HepG2 (cell line): ENCODE measurements at regions not wholly inside any gene's neighbourhood (a gene's known extent, or its start where the extent isn't known, plus 50 kb on each side); places are given as distances from the start of the nearest gene placed in this dataset.

Source experiments
- ATAC-seq: fragments of 200-7000 bp; cut with Tn5 transposase; 3 replicates; pipeline ENCODE4 v1.9.1; 2020; ENCODE audit warnings: mild to moderate bottlenecking, moderate library complexity
- BruUV-seq: library from RNA; stranded (reverse); fragments of 400-500 nt; replicated peaks from 2 replicates; lab custom pipeline; 2021; lab: Mats Ljungman, UMichigan
- CTCF ChIA-PET: fragments of 300-600 bp; formaldehyde crosslinking; extraction: SDS; loops from one replicate; lab custom pipeline; 2021; ENCODE audit warnings: low total read pairs, inconsistent platforms, low intra/inter-chr PET ratio; lab: Yijun Ruan, JAX
- POLR2A ChIA-PET: fragments of 350-600 bp; sonication (Branson Sonifier 250); formaldehyde crosslinking; loops from one replicate; lab custom pipeline; 2020; ENCODE audit warnings: antibody characterized with exemption, inconsistent platforms; lab: Yijun Ruan, JAX
- DNase-seq: peaks from one replicate; pipeline ENCODE4 v3.0.0-alpha.2; 2015; ENCODE audit warnings: low spot score
- FAIRE-seq: peaks from 3 replicates; lab custom pipeline; 2011; peaks lifted over from hg19 to GRCh38; lab: Jason Lieb, UNC
- H2AFZ ChIP-seq: one replicate; pipeline ENCODE4 v1.6.1; 2011; ENCODE audit warnings: low read length, inconsistent platforms
- H3K27ac ChIP-seq: fragments of 300-600 bp; 3 replicates; pipeline ENCODE4 v1.8.0; 2011; ENCODE audit warnings: mixed run types, mild to moderate bottlenecking, mixed read lengths, low read length, inconsistent platforms; ENCODE audit not compliant: insufficient read depth; ENCODE audit errors: extremely low read length
- H3K27me3 ChIP-seq, 2 experiments: fragments of 200-600 bp in 1 of 2; 2 replicates in 1 of 2; 3 replicates in 1 of 2; pipeline versions ENCODE4 v1.6.0 to v1.8.0; 2011; ENCODE audit warnings: low read length in 2 of 2, mild to moderate bottlenecking in 2 of 2, moderate library complexity in 2 of 2, inconsistent platforms in 1 of 2; ENCODE audit not compliant: insufficient read depth in 2 of 2, control insufficient read depth in 1 of 2
- H3K36me3 ChIP-seq, 2 experiments: fragments of 200-600 bp in 1 of 2; replicated peaks in 1 of 2; 2 replicates in 1 of 2; 3 replicates in 1 of 2; pipeline versions ENCODE4 v1.5.1 to v1.8.0; 2011; ENCODE audit warnings: low read length in 2 of 2, inconsistent platforms in 1 of 2; ENCODE audit not compliant: insufficient read depth in 2 of 2, control insufficient read depth in 1 of 2
- H3K4me1 ChIP-seq: 2 replicates; pipeline ENCODE4 v1.5.1; 2012; ENCODE audit warnings: low read length, inconsistent platforms; ENCODE audit not compliant: insufficient read depth
- H3K4me2 ChIP-seq: 2 replicates; pipeline ENCODE4 v1.6.0; 2011; ENCODE audit warnings: low read depth, low read length, inconsistent platforms
- H3K4me3 ChIP-seq, 3 experiments: fragments of 200-600 bp in 1 of 3; sonication (generic), shearing (Covaris generic) in 1 of 3; replicated peaks in 1 of 3; 2 replicates each; pipeline ENCODE4 v1.5.1; 2011 to 2016; ENCODE audit warnings: low read length in 3 of 3, inconsistent platforms in 2 of 3, low read depth in 2 of 3, mild to moderate bottlenecking in 2 of 3, control low read depth in 1 of 3, mixed read lengths in 1 of 3; ENCODE audit not compliant: insufficient read depth in 1 of 3
- H3K79me2 ChIP-seq: one replicate; pipeline ENCODE4 v1.6.1; 2011; ENCODE audit warnings: low read length, inconsistent platforms; ENCODE audit not compliant: insufficient read depth
- H3K9ac ChIP-seq: 2 replicates; pipeline ENCODE4 v1.6.0; 2011; ENCODE audit warnings: mild to moderate bottlenecking, low read depth, low read length, inconsistent platforms; ENCODE audit not compliant: insufficient read depth
- H3K9me3 ChIP-seq: 2 replicates; pipeline ENCODE4 v1.5.1; 2012; ENCODE audit warnings: mild to moderate bottlenecking, low read length
- H4K20me1 ChIP-seq: 2 replicates; pipeline ENCODE4 v1.6.0; 2011; ENCODE audit warnings: inconsistent platforms, mild to moderate bottlenecking, low read length, moderate library complexity; ENCODE audit not compliant: insufficient read depth
- ARID4A ChIP-seq: sonication (generic); formaldehyde crosslinking; IDR thresholded peaks from 2 replicates; pipeline ENCODE4 v1.5.0; 2020; ENCODE audit warnings: mild to moderate bottlenecking, missing genetic modification reagents, borderline replicate concordance
- BHLHE40 ChIP-seq: IDR thresholded peaks from 2 replicates; pipeline ENCODE4 v1.6.1; 2011; ENCODE audit warnings: low read length, improper control_type of control experiment
- HDAC2 ChIP-seq: sonication (generic); formaldehyde crosslinking; IDR thresholded peaks from 2 replicates; pipeline ENCODE4 v1.4.0; 2020; ENCODE audit warnings: missing genetic modification reagents
- HMGXB3 ChIP-seq: sonication (generic); formaldehyde crosslinking; IDR thresholded peaks from 2 replicates; pipeline ENCODE4 v1.4.0; 2020; ENCODE audit warnings: missing genetic modification reagents, borderline replicate concordance
- MXI1 ChIP-seq: IDR thresholded peaks from 3 replicates; pipeline ENCODE4 v1.6.1; 2012; ENCODE audit warnings: low read depth, low read length, inconsistent platforms, borderline replicate concordance
- NCOA1 ChIP-seq: sonication (generic); formaldehyde crosslinking; IDR thresholded peaks from 2 replicates; pipeline ENCODE4 v1.9.0; 2021; ENCODE audit warnings: missing genetic modification reagents
- NPAS2 ChIP-seq: sonication (generic); formaldehyde crosslinking; IDR thresholded peaks from 2 replicates; pipeline ENCODE4 v1.8.0; 2022; ENCODE audit warnings: mild to moderate bottlenecking, missing genetic modification reagents, borderline replicate concordance
- SRSF1 ChIP-seq: fragments of 200-400 bp; formaldehyde crosslinking; optimal IDR thresholded peaks from 2 replicates; pipeline ENCODE3; 2017; ENCODE audit warnings: mild to moderate bottlenecking, low read depth, low read length, moderate library complexity
- TARDBP ChIP-seq: sonication (generic); formaldehyde crosslinking; IDR thresholded peaks from 2 replicates; pipeline ENCODE4 v1.8.0; 2022; ENCODE audit warnings: mild to moderate bottlenecking, missing genetic modification reagents
- TEF ChIP-seq: sonication (generic); formaldehyde crosslinking; IDR thresholded peaks from 2 replicates; pipeline ENCODE4 v1.5.0; 2020; ENCODE audit warnings: missing genetic modification reagents
- TMF1 ChIP-seq: sonication (generic); formaldehyde crosslinking; IDR thresholded peaks from 2 replicates; pipeline ENCODE4 v1.8.1; 2022; ENCODE audit warnings: low read depth, missing genetic modification reagents
- ZNF121 ChIP-seq: sonication (generic); formaldehyde crosslinking; IDR thresholded peaks from 2 replicates; pipeline ENCODE4 v1.5.0; 2020; ENCODE audit warnings: mild to moderate bottlenecking, missing genetic modification reagents
- ZNF7 ChIP-seq: IDR thresholded peaks from 2 replicates; pipeline ENCODE4 v1.6.1; 2016; ENCODE audit warnings: missing biosample characterization, missing genetic modification reagents
- ZNF761 ChIP-seq: sonication (generic); formaldehyde crosslinking; conservative IDR thresholded peaks from 2 replicates; pipeline ENCODE4 v1.4.0; 2020; ENCODE audit warnings: mild to moderate bottlenecking, missing genetic modification reagents
- ZNF816 ChIP-seq: sonication (generic); formaldehyde crosslinking; IDR thresholded peaks from 2 replicates; pipeline ENCODE4 v1.8.0; 2022; ENCODE audit warnings: missing genetic modification reagents, mild to moderate bottlenecking, borderline replicate concordance
- ZSCAN30 ChIP-seq: sonication (generic); formaldehyde crosslinking; IDR thresholded peaks from 2 replicates; pipeline ENCODE4 v1.5.0; 2020; ENCODE audit warnings: mild to moderate bottlenecking, missing genetic modification reagents
- WGBS: methylation state at CpG from one replicate; pipeline ENCODE4 v1.1.6; 2017; ENCODE audit warnings: low lambda C conversion rate; 5-methylcytosine and 5-hydroxymethylcytosine counted together
- in situ Hi-C: cut with HindIII; loops from 2 replicates; pipeline ENCODE4 v1.10.0; 2017; ENCODE audit warnings: low pct_unique_long_range_greater_than_20kb; ENCODE audit not compliant: extremely low pct_ligation_motif_present
- intact Hi-C: fragments of 100-400 bp; cut with micrococcal nuclease; formaldehyde crosslinking; loops from one replicate; pipeline ENCODE4 v1.10.0; 2022; ENCODE audit not compliant: unreplicated experiment

GRCh38 chr2:58620896-58621295 lies 379.8 kb upstream of the FANCL start (continued):
- TF ChIP-seq ARID4A (CRISPR knock-in tag), result no peak
- TF ChIP-seq MXI1, result no peak
- TF ChIP-seq TMF1 (CRISPR knock-in tag), result no peak

- CTCF ChIA-PET, result no interaction called here
- no peaks in the 10 kb centered on the region for H3K4me1 ChIP-seq
- ATAC-seq (no peak), FAIRE-seq (no peak), DNase-seq (no peak)
- H2AFZ ChIP-seq, result no peak overlapping the region
- H3K4me2 ChIP-seq, result no peak overlapping the region
- in situ Hi-C loops (no loop called here), intact Hi-C loops (no loop called here)
- no peaks in the 10 kb centered on the region for H3K9me3 ChIP-seq
- WGBS, result 4% methylated on average over 5 of the region's 5 CpGs
- no peaks in the 10 kb centered on the region for H4K20me1 ChIP-seq
- no peaks in the 10 kb centered on the region for H3K27me3 ChIP-seq
- no TSS peak for BruUV-seq
- POLR2A ChIA-PET, result no interaction called here
- H3K36me3 ChIP-seq, result no peaks in the 10 kb centered on the region
- H3K27ac ChIP-seq, result no peak overlapping the region
- no peak overlapping the region for H3K4me3 ChIP-seq
- no peak overlapping the region for H3K9ac ChIP-seq
- no peaks in the 10 kb centered on the region for H3K79me2 ChIP-seq
- TF ChIP-seq ZNF121 (CRISPR knock-in tag) (no peak), ZNF7 (CRISPR knock-in tag) (no peak), SRSF1 (no peak), TEF (no peak), BHLHE40 (no peak), ZNF816 (CRISPR knock-in tag) (no peak), ZSCAN30 (no peak), HMGXB3 (CRISPR knock-in tag) (no peak), HDAC2 (CRISPR knock-in tag) (no peak), ZNF761 (CRISPR knock-in tag) (no peak), TARDBP (CRISPR knock-in tag) (no peak), NPAS2 (no peak), NCOA1 (CRISPR knock-in tag) (no peak)
Measured at GRCh38 chr2:58620093-58620492, 379.0 kb upstream of the FANCL start.
